Adrenal gland (tissue), 9 donors: ENCODE measurements at regions not wholly inside any gene's neighbourhood (a gene's known extent, or its start where the extent isn't known, plus 50 kb on each side); places are given as distances from the start of the nearest gene placed in this dataset.
"Not testable (repeated sequence)": the region's sequence is repeated elsewhere in the genome, so short reads cannot be mapped to it uniquely, and the experiment has no call there.

Experiments used
- DNase-seq, 7 donors: peaks; one replicate each; pipeline ENCODE4 v3.0.0-alpha.2; 2019 to 2020
- H3K27ac ChIP-seq, 5 donors: fragments of 200-600 bp; sonication (generic) in 4 of 5; 1 replicate in 3 of 5; 2 replicates in 2 of 5; pipeline versions ENCODE4 v1.5.1 to v1.8.0; 2016 to 2020; ENCODE audit warnings: mild to moderate bottlenecking in 1 of 5
- H3K27me3 ChIP-seq: fragments of 200-600 bp; 2 replicates; pipeline ENCODE4 v1.8.0; 2021
- H3K36me3 ChIP-seq, 2 donors: fragments of 200-600 bp; replicated peaks in 1 of 2; 1 replicate in 1 of 2; 2 replicates in 1 of 2; pipeline versions ENCODE4 v1.5.1 to v1.8.0; 2018 to 2022
- H3K4me1 ChIP-seq, 2 donors: fragments of 200-600 bp; replicated peaks in 1 of 2; 1 replicate in 1 of 2; 2 replicates in 1 of 2; pipeline versions ENCODE4 v1.5.1 to v1.8.0; 2018 to 2021
- H3K4me3 ChIP-seq, 4 donors: fragments of 200-600 bp; sonication (generic) in 3 of 4; one replicate each; pipeline ENCODE4 v1.5.1; 2016 to 2018
- H3K9me3 ChIP-seq, 3 donors: fragments of 200-600 bp; sonication (generic) in 1 of 3; replicated peaks in 1 of 3; 1 replicate in 2 of 3; 2 replicates in 1 of 3; pipeline versions ENCODE4 v1.5.1 to v1.8.0; 2016 to 2021
- CTCF ChIP-seq, 6 experiments: fragments of 450-650 bp in 4 of 6; fragments of 200-600 bp in 2 of 6; sonication (generic) in 1 of 6; IDR thresholded peaks; 1 replicate in 5 of 6; 2 replicates in 1 of 6; pipeline versions ENCODE4 v1.5.1 to v1.8.0; 2016 to 2021; ENCODE audit warnings: antibody characterized with exemption in 6 of 6, mild to moderate bottlenecking in 2 of 6, moderate library complexity in 1 of 6
- POLR2A ChIP-seq, 2 donors: fragments of 450-650 bp; IDR thresholded peaks; one replicate each; pipeline ENCODE4 v1.6.1; 2017; ENCODE audit warnings: antibody characterized with exemption in 2 of 2, mild to moderate bottlenecking in 2 of 2, moderate library complexity in 1 of 2
- WGBS, 4 donors: extraction: QIAGEN DNeasy Blood & Tissue Kit in 2 of 4; methylation state at CpG; one replicate each; pipeline versions ENCODE4 v1.1.5 to v1.1.7; 2013 to 2017; 5-methylcytosine and 5-hydroxymethylcytosine counted together
- intact Hi-C, 2 donors: fragments of 100-400 bp; cut with DNase I; formaldehyde crosslinking; loops; one replicate each; pipeline versions ENCODE4 v1.14.1 to v1.15.0; 2022 to 2023
- donor health status: healthy with polysubstance abuse.
- donor health status: Bipolar disorder and iron deficiency.
- donor health status: DM: yes; HTN: yes; CAD: no.
- donor health status: DM: no; HTN: no; CAD: no.
- donor health status: DM: no; HTN: no; CAD: no.

DNA sequence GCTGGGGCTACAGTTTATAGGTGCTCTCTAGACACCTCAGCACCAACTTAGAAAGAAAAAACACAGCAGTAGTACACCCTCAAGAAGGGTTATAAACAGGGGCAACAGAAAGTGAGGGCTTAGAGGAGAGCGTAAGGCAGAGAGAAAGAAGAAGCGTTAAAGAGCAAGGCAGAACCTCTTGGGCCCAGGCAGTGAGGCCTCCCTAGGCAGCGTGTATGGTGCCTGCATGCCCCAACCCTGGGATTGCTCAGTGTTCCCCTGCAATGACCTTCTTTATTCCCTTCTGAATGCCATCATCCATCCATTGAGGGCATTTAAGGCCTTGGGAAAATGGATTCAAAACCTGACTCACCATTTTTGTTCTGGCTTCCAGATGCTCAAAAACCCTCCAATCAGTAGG is 130.0 kb upstream of the ARG1 start:
- intact Hi-C loops, result no loop called here
- Histone ChIP-seq H3K27ac (no peak overlapping the region), H3K4me1 (no peaks in the 10 kb centered on the region), H3K4me3 (no peak overlapping the region), H3K27me3 (no peaks in the 10 kb centered on the region), H3K36me3 (no peaks in the 10 kb centered on the region), H3K9me3 (no peaks in the 10 kb centered on the region)
- no peak for DNase-seq
- TF ChIP-seq CTCF (IDR thresholded peaks at IDR 0.05), result no peak
- TF ChIP-seq POLR2A (IDR thresholded peaks at IDR 0.05), result no peak
- 94 to 97% (median 94%) methylated on average over 3 of the region's 3 CpGs for WGBS, 4 donors

DNA sequence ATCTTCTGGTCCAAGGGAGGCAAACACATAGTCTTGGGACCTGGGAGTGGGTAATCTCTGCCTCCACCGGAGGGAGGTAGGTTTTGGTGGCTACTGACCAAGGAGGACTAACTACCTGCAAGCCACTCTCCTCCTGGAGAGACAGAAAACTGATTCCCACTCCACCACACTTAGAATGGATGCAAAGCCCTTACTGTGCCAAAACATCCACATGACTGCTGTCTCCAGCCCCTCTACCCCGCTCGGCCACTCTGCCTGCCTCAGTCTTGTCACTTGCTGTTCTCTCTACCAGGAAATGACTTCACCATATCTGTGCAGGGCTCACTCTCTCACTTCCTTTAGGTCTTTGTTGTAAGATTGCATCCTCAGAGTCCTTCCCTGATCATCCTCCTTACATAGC is 129.5 kb upstream of the ARG1 start:
- intact Hi-C loops, result no loop called here
- H3K27ac ChIP-seq, result no peak overlapping the region
- TF ChIP-seq POLR2A (IDR thresholded peaks at IDR 0.05), result no peak
- no peak for TF ChIP-seq CTCF (IDR thresholded peaks at IDR 0.05)
- no peaks in the 10 kb centered on the region for H3K36me3 ChIP-seq
- no peaks in the 10 kb centered on the region for H3K4me1 ChIP-seq
- H3K9me3 ChIP-seq, result no peaks in the 10 kb centered on the region
- WGBS, 4 donors, result 74 to 94% (median 87%) methylated on average over 3 of the region's 3 CpGs
- no peaks in the 10 kb centered on the region for H3K27me3 ChIP-seq
- H3K4me3 ChIP-seq, result no peak overlapping the region
- DNase-seq, result no peak

DNA sequence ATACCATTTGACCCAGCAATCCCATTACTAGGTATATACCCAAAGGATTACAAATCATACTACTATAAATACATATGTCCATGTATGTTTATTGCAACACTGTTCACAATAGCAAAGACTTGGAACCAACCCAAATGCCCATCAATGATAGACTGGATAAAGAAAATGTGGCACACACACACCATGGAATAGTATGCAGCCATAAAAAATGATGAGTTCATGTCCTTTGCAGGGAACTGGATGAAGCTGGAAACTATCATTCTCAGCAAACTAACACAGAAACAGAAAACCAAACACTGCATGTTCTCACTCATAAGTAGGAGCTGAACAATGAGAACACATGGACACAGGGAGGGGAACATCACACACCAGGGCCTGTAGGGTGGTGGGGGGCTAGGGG is 127.7 kb upstream of the ARG1 start:
- H3K36me3 ChIP-seq, H3K4me1 ChIP-seq, DNase-seq, H3K27ac ChIP-seq, H3K4me3 ChIP-seq, H3K27me3 ChIP-seq, intact Hi-C loops, H3K9me3 ChIP-seq: not testable (repeated sequence)

DNA sequence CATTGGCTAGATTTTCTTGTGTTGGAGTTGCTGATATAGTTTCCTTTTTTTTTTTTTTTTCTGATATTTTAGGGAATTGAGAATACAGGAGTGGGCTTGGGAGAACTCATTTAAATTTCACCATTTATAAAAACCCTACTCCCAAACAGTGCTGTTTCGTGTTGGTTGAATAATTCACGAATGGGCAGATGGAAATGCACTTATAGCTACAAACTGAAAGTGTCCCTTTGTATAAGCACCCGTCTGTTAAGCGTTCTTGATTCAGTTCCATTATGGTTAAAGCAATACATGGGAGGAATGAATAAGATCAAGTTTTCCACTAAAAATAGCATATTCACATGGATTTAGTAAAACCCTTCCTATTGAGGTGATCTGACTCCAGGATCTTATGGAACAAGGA is 122.2 kb upstream of the ARG1 start:
- DNase-seq, result no peak
- Histone ChIP-seq H3K36me3 (no peaks in the 10 kb centered on the region), H3K27ac (no peak overlapping the region), H3K4me3 (no peak overlapping the region), H3K9me3 (no peaks in the 10 kb centered on the region), H3K4me1 (no peaks in the 10 kb centered on the region), H3K27me3 (no peaks in the 10 kb centered on the region)
- WGBS, 4 donors, result 91 to 96% (median 92%) methylated on average over 4 of the region's 4 CpGs
- intact Hi-C loops, result no loop called here
- no peak for TF ChIP-seq POLR2A (IDR thresholded peaks at IDR 0.05)
- no peak for TF ChIP-seq CTCF (IDR thresholded peaks at IDR 0.05)

- Histone ChIP-seq H3K9me3 (no peaks in the 10 kb centered on the region), H3K27ac (no peak overlapping the region), H3K4me1 (no peaks in the 10 kb centered on the region), H3K4me3 (no peak overlapping the region), H3K36me3 (no peaks in the 10 kb centered on the region), H3K27me3 (no peaks in the 10 kb centered on the region)
- no peak for DNase-seq
- intact Hi-C loops, result no loop called here
- WGBS, 4 donors, result 88 to 91% (median 89%) methylated on average over 4 of the region's 4 CpGs
- TF ChIP-seq CTCF (IDR thresholded peaks at IDR 0.05) (no peak), POLR2A (IDR thresholded peaks at IDR 0.05) (no peak)
Measured at GRCh38 chr6:131451321-131452144, 121.5 kb upstream of the ARG1 start.
